ENCODE measurements at regions not wholly inside any gene's neighbourhood (a gene's known extent, or its start where the extent isn't known, plus 50 kb on each side); places are given as distances from the start of the nearest gene placed in this dataset.
"Not testable (repeated sequence)": the region's sequence is repeated elsewhere in the genome, so short reads cannot be mapped to it uniquely, and the experiment has no call there.

GRCh38 chr7:68192941-68193340 lies 1196.3 kb downstream of the TYW1 start:
- H3K4me1 ChIP-seq = no peaks in the 10 kb centered on the region
- no peaks in the 10 kb centered on the region for H3K36me3 ChIP-seq
- no peaks in the 10 kb centered on the region for H3K27me3 ChIP-seq (ENCODE audit: low read depth)
- DNase-seq = no peak
- intact Hi-C loops (cut with micrococcal nuclease) = no loop called here
- peaks cover 11% of the 10 kb centered on the region for H3K9me3 ChIP-seq (replicated peaks)
- no peak overlapping the region for H3K4me3 ChIP-seq
- H3K27ac ChIP-seq (replicated peaks) = no peak overlapping the region
- TF ChIP-seq CTCF (IDR thresholded peaks at IDR 0.05; ENCODE audit: borderline replicate concordance) = no peak

DNA sequence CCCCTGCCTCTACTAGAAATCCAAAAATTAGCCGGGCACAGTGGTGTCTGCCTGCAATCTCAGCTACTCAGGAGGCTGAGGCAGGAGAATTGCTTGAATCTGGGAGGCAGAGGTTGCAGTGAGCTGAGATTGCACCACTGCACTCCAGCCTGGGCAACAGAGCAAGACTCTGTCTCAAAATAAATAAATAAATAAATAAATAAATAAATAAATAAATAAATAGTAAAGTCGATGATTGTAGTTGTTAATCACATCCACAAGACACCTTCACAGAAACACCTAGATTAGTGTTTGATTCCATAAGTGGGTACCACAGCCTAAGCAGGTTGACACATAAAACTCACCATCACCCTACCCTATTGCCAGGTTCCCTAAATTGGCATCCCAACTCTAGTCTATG lies 1199.0 kb downstream of the TYW1 start:
- intact Hi-C loops (cut with micrococcal nuclease) = not testable (repeated sequence)

DNA sequence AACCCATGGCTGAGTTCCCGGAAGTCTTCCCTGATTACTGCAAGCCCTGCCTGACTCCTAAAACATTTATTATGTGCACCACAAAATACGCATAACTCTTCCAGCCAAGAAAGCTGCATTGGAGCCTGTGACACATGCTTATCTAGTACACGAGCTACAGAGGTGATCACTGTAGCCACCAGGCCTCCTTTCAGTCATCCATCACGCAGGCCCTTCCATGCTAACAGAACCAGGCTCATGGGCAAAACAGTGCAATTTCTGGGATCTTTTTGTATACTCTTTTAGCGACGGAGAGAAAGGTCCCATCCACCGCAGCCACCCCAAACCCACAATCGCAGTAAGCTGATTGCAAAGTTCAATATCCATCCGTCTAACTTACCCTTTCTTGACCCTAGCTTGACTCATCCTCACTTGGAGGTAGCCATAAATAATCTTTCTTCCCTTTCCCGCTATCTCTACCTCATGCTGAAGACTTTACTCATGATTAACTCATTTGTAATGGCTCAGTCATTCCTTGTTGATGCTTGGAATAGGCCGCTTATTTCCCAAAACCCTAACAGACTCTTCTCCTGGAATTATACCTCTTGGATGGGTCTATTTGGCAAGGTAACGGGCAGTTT lies 1203.5 kb downstream of the TYW1 start:
- Histone ChIP-seq H3K4me1 (no peaks in the 10 kb centered on the region), H3K36me3 (no peaks in the 10 kb centered on the region), H3K9me3 (replicated peaks) (peaks cover 3% of the 10 kb centered on the region), H3K27ac (replicated peaks) (no peak overlapping the region), H3K27me3 (ENCODE audit: low read depth) (peaks cover 8% of the 10 kb centered on the region), H3K4me3 (no peak overlapping the region)
- intact Hi-C loops (cut with micrococcal nuclease) = no loop called here
- TF ChIP-seq CTCF (IDR thresholded peaks at IDR 0.05; ENCODE audit: borderline replicate concordance) = no peak
- no peak for DNase-seq

More for the DNA sequence above, 1199.0 kb downstream of the TYW1 start:
- H3K9me3 ChIP-seq (replicated peaks) = peaks cover 11% of the 10 kb centered on the region
- H3K4me1 ChIP-seq; H3K27ac ChIP-seq (replicated peaks); H3K36me3 ChIP-seq; H3K27me3 ChIP-seq (ENCODE audit: low read depth); H3K4me3 ChIP-seq; DNase-seq: not testable (repeated sequence)

- H3K4me3 ChIP-seq = no peak overlapping the region
- no peak overlapping the region for H3K27ac ChIP-seq (replicated peaks)
- no peaks in the 10 kb centered on the region for H3K9me3 ChIP-seq (replicated peaks)
- no peak for DNase-seq
- H3K4me1 ChIP-seq = no peaks in the 10 kb centered on the region
- intact Hi-C loops (cut with micrococcal nuclease) = no loop called here
- H3K36me3 ChIP-seq = no peaks in the 10 kb centered on the region
- no peak for TF ChIP-seq CTCF (IDR thresholded peaks at IDR 0.05; ENCODE audit: borderline replicate concordance)
- H3K27me3 ChIP-seq (ENCODE audit: low read depth) = peaks cover 8% of the 10 kb centered on the region
Measured at GRCh38 chr7:68203251-68203650, 1206.6 kb downstream of the TYW1 start.

DNA sequence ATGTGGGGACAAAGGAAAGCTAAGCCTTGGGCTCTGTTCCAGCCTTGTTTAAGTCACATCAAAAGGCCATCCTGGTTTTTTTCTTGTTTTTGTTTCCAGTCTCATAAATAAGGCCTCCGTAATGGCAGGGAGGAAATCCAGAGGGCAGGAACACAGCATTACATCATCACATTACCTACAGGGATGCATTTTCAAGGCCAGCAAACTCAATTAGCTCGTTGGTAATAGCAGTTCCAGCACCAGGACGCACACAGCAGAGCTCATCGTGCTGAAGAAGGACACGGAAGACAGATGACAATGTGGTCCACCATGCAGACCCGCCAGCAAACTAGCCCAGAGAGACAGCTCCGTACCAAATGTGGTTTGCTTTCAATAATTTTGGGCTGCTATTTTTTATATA lies 1209.2 kb downstream of the TYW1 start:
- no peak for DNase-seq
- no peak overlapping the region for H3K27ac ChIP-seq (replicated peaks)
- H3K27me3 ChIP-seq (ENCODE audit: low read depth) = peaks cover 8% of the 10 kb centered on the region
- no peaks in the 10 kb centered on the region for H3K9me3 ChIP-seq (replicated peaks)
- H3K4me3 ChIP-seq = no peak overlapping the region
- no peaks in the 10 kb centered on the region for H3K36me3 ChIP-seq
- intact Hi-C loops (cut with micrococcal nuclease) = no loop called here
- no peak for TF ChIP-seq CTCF (IDR thresholded peaks at IDR 0.05; ENCODE audit: borderline replicate concordance)
- no peaks in the 10 kb centered on the region for H3K4me1 ChIP-seq

DNA sequence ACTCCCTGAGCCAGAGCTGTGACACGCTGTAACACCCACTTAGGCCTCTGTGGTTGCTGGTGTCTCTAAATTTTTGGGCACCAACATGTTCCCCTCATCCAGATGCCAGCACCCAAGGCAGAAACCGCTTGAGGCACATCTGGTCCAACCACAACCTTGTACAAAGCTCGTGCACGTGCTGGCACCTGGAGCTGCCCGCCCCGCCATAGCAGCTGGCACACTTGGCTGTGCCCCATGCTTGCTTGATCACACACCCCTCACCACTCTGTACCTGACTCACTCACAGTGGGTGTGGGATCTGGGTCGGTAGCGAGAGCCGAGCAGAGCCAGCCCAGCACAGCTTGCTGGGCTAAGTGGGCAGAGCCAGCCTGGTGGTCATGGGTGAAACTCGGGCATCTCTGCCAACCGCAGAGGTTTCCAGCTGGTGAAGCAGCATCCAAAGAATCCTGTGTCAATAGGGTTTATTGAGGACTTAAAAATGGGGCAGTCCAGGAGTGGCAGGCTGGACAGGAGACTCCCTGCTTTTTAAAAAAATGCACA lies 1210.4 kb downstream of the TYW1 start:
- Histone ChIP-seq H3K9me3 (replicated peaks) (no peaks in the 10 kb centered on the region), H3K27ac (replicated peaks) (no peak overlapping the region), H3K27me3 (ENCODE audit: low read depth) (peaks cover 8% of the 10 kb centered on the region), H3K4me3 (no peak overlapping the region), H3K36me3 (no peaks in the 10 kb centered on the region), H3K4me1 (no peaks in the 10 kb centered on the region)
- DNase-seq = no peak
- TF ChIP-seq CTCF (IDR thresholded peaks at IDR 0.05; ENCODE audit: borderline replicate concordance) = no peak
- intact Hi-C loops (cut with micrococcal nuclease) = no loop called here
